Astrocyte (in vitro differentiated cells and primary cell): ENCODE measurements at regions not wholly inside any gene's neighbourhood (a gene's known extent, or its start where the extent isn't known, plus 50 kb on each side); places are given as distances from the start of the nearest gene placed in this dataset.

Experiments
- EZH2 ChIP-seq: IDR thresholded peaks from 2 replicates; pipeline ENCODE4 v1.6.1; 2012; ENCODE audit warnings: mild to moderate bottlenecking, low read length, inconsistent platforms; ENCODE audit not compliant: insufficient read depth
- TF ChIP-seq, protein P1 (sequence below): IDR thresholded peaks from 2 replicates; pipeline ENCODE4 v1.5.1; 2011; ENCODE audit warnings: low read depth, mild to moderate bottlenecking, inconsistent platforms, low read length, moderate library complexity; ENCODE audit not compliant: insufficient read depth

GRCh38 chr7:93779115-93779514 is 111.4 kb downstream of the TFPI2 start:
- TF ChIP-seq, protein P1, sequence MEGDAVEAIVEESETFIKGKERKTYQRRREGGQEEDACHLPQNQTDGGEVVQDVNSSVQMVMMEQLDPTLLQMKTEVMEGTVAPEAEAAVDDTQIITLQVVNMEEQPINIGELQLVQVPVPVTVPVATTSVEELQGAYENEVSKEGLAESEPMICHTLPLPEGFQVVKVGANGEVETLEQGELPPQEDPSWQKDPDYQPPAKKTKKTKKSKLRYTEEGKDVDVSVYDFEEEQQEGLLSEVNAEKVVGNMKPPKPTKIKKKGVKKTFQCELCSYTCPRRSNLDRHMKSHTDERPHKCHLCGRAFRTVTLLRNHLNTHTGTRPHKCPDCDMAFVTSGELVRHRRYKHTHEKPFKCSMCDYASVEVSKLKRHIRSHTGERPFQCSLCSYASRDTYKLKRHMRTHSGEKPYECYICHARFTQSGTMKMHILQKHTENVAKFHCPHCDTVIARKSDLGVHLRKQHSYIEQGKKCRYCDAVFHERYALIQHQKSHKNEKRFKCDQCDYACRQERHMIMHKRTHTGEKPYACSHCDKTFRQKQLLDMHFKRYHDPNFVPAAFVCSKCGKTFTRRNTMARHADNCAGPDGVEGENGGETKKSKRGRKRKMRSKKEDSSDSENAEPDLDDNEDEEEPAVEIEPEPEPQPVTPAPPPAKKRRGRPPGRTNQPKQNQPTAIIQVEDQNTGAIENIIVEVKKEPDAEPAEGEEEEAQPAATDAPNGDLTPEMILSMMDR: no peak
- TF ChIP-seq EZH2: no peak
